H9 (cell line): ENCODE measurements at regions not wholly inside any gene's neighbourhood (a gene's known extent, or its start where the extent isn't known, plus 50 kb on each side); places are given as distances from the start of the nearest gene placed in this dataset.

Source experiments
- DNase-seq: peaks from one replicate; pipeline ENCODE4 v3.0.0-alpha.2; 2017
- H2AFZ ChIP-seq: one replicate; pipeline ENCODE4 v1.6.1; 2013; ENCODE audit warnings: mild to moderate bottlenecking, low read length, control low read depth, moderate library complexity
- H2AK5ac ChIP-seq: 2 replicates; pipeline ENCODE4 v1.6.1; 2013; ENCODE audit warnings: low read length, control low read depth, mixed read lengths; ENCODE audit not compliant: insufficient read length
- H2BK120ac ChIP-seq: one replicate; pipeline ENCODE4 v1.6.1; 2013; ENCODE audit warnings: low read depth, mild to moderate bottlenecking, low read length, control low read depth, inconsistent platforms; ENCODE audit not compliant: poor library complexity, severe bottlenecking
- H2BK12ac ChIP-seq: 2 replicates; pipeline ENCODE4 v1.6.1; 2013; ENCODE audit warnings: low read length, control low read depth, mixed read lengths, low read depth; ENCODE audit not compliant: insufficient read length
- H2BK15ac ChIP-seq: 2 replicates; pipeline ENCODE4 v1.6.1; 2013; ENCODE audit warnings: low read depth, low read length, control low read depth
- H2BK20ac ChIP-seq: one replicate; pipeline ENCODE4 v1.6.1; 2013; ENCODE audit warnings: low read depth, mild to moderate bottlenecking, low read length, control low read depth, inconsistent platforms; ENCODE audit not compliant: poor library complexity, severe bottlenecking
- H2BK5ac ChIP-seq: 2 replicates; pipeline ENCODE4 v1.6.1; 2013; ENCODE audit warnings: low read length, control low read depth, mixed read lengths; ENCODE audit not compliant: insufficient read length
- H3K14ac ChIP-seq: 2 replicates; pipeline ENCODE4 v1.6.1; 2013; ENCODE audit warnings: low read length, control low read depth; ENCODE audit not compliant: insufficient read depth
- H3K18ac ChIP-seq: 2 replicates; pipeline ENCODE4 v1.6.1; 2013; ENCODE audit warnings: low read depth, mild to moderate bottlenecking, mixed read lengths, low read length, control low read depth; ENCODE audit not compliant: insufficient read length
- H3K23ac ChIP-seq: 2 replicates; pipeline ENCODE4 v1.6.1; 2013; ENCODE audit warnings: low read length, control low read depth, mixed read lengths, low read depth; ENCODE audit not compliant: insufficient read length
- H3K23me2 ChIP-seq: 2 replicates; pipeline ENCODE4 v1.6.1; 2013; ENCODE audit warnings: low read depth, mild to moderate bottlenecking, mixed read lengths, low read length, control low read depth; ENCODE audit not compliant: insufficient read length, poor library complexity, severe bottlenecking
- H3K27ac ChIP-seq: 2 replicates; pipeline ENCODE4 v1.5.1; 2013; ENCODE audit warnings: low read length, control low read depth, mixed read lengths, low read depth; ENCODE audit not compliant: insufficient read length
- H3K27me3 ChIP-seq: 2 replicates; pipeline ENCODE4 v1.6.1; 2013; ENCODE audit warnings: low read length, control low read depth, inconsistent platforms; ENCODE audit not compliant: insufficient read depth
- H3K4ac ChIP-seq: 2 replicates; pipeline ENCODE4 v1.6.1; 2013; ENCODE audit warnings: low read depth, mild to moderate bottlenecking, control low read depth, inconsistent platforms, low read length, moderate library complexity
- H3K4me1 ChIP-seq: 2 replicates; pipeline ENCODE4 v1.6.1; 2013; ENCODE audit warnings: low read length, control low read depth, inconsistent platforms; ENCODE audit not compliant: insufficient read depth
- H3K4me2 ChIP-seq: 2 replicates; pipeline ENCODE4 v1.6.1; 2013; ENCODE audit warnings: low read length, control low read depth, mixed read lengths; ENCODE audit not compliant: insufficient read length, insufficient read depth
- H3K56ac ChIP-seq: 2 replicates; pipeline ENCODE4 v1.6.1; 2013; ENCODE audit warnings: low read depth, mild to moderate bottlenecking, mixed read lengths, low read length, control low read depth; ENCODE audit not compliant: insufficient read length
- H3K79me1 ChIP-seq: 2 replicates; pipeline ENCODE4 v1.6.1; 2013; ENCODE audit warnings: low read depth, mild to moderate bottlenecking, moderate library complexity, low read length, control low read depth, inconsistent platforms; ENCODE audit not compliant: insufficient read depth, poor library complexity, severe bottlenecking
- H3K79me2 ChIP-seq: 2 replicates; pipeline ENCODE4 v1.6.1; 2013; ENCODE audit warnings: low read length, control low read depth, inconsistent platforms; ENCODE audit not compliant: insufficient read depth
- H3K9ac ChIP-seq: 2 replicates; pipeline ENCODE4 v1.6.1; 2013; ENCODE audit warnings: low read length, control low read depth, mixed read lengths; ENCODE audit not compliant: insufficient read length; ENCODE audit errors: extremely low read depth
- H3K9me3 ChIP-seq: one replicate; pipeline ENCODE4 v1.6.1; 2013; ENCODE audit warnings: low read depth, low read length, inconsistent platforms; ENCODE audit not compliant: control insufficient read depth
- H3T11ph ChIP-seq: one replicate; pipeline ENCODE4 v1.6.1; 2013; ENCODE audit warnings: mild to moderate bottlenecking, low read length, control low read depth, inconsistent platforms
- H4K20me1 ChIP-seq: one replicate; pipeline ENCODE4 v1.6.1; 2013; ENCODE audit not compliant: control insufficient read depth, insufficient read length, insufficient read depth
- H4K5ac ChIP-seq: 2 replicates; pipeline ENCODE4 v1.6.1; 2013; ENCODE audit warnings: low read depth, mild to moderate bottlenecking, mixed read lengths, low read length, control low read depth; ENCODE audit not compliant: insufficient read length
- H4K8ac ChIP-seq: replicated peaks from 2 replicates; pipeline ENCODE4 v1.6.1; 2013; ENCODE audit warnings: low read length, control low read depth, mixed read lengths, low read depth; ENCODE audit not compliant: insufficient read length
- H4K91ac ChIP-seq: 2 replicates; pipeline ENCODE4 v1.6.1; 2013; ENCODE audit warnings: low read depth, mild to moderate bottlenecking, moderate library complexity, mixed read lengths, low read length, control low read depth; ENCODE audit not compliant: insufficient read length
- H3K27ac Mint-ChIP-seq, 3 experiments: 2 replicates in 2 of 3; 3 replicates in 1 of 3; pipeline ENCODE4 v1.8.0; 2020 to 2021; ENCODE audit warnings: mixed read lengths in 3 of 3, mild to moderate bottlenecking in 1 of 3, moderate library complexity in 1 of 3
- H3K27me3 Mint-ChIP-seq: 2 replicates; pipeline ENCODE4 v1.8.0; 2021; ENCODE audit warnings: low read depth, mild to moderate bottlenecking, moderate library complexity, mixed read lengths
- H3K36me3 Mint-ChIP-seq, 3 experiments: 2 replicates in 2 of 3; 3 replicates in 1 of 3; pipeline ENCODE4 v1.8.0; 2020 to 2021; ENCODE audit warnings: low read depth in 3 of 3, mixed read lengths in 3 of 3; ENCODE audit not compliant: insufficient read depth in 1 of 3
- H3K4me1 Mint-ChIP-seq, 2 experiments: 2 replicates each; pipeline ENCODE4 v1.8.0; 2020; ENCODE audit warnings: mixed read lengths in 2 of 2
- H3K4me3 Mint-ChIP-seq, 2 experiments: 2 replicates in 1 of 2; 3 replicates in 1 of 2; pipeline ENCODE4 v1.8.0; 2020 to 2021; ENCODE audit warnings: mild to moderate bottlenecking in 2 of 2, mixed read lengths in 2 of 2, moderate library complexity in 1 of 2
- H3K9me3 Mint-ChIP-seq, 2 experiments: 2 replicates in 1 of 2; 3 replicates in 1 of 2; pipeline ENCODE4 v1.8.0; 2020; ENCODE audit warnings: mild to moderate bottlenecking in 2 of 2, mixed read lengths in 2 of 2, moderate library complexity in 1 of 2
- WGBS: extraction: QIAGEN DNeasy Blood & Tissue Kit; methylation state at CpG from one replicate; pipeline ENCODE4 v1.1.7; 2013; ENCODE audit warnings: missing lambda C conversion rate, low lambda C conversion rate, mixed read lengths; ENCODE audit not compliant: insufficient read length; ENCODE audit errors: extremely low coverage; 5-methylcytosine and 5-hydroxymethylcytosine counted together
- TF ChIP-seq, protein P1 (sequence below): fragments of 200-600 bp; sonication (generic); conservative IDR thresholded peaks from 3 replicates; pipeline ENCODE4 v1.8.0; 2021; ENCODE audit warnings: antibody characterized with exemption, mild to moderate bottlenecking

DNA sequence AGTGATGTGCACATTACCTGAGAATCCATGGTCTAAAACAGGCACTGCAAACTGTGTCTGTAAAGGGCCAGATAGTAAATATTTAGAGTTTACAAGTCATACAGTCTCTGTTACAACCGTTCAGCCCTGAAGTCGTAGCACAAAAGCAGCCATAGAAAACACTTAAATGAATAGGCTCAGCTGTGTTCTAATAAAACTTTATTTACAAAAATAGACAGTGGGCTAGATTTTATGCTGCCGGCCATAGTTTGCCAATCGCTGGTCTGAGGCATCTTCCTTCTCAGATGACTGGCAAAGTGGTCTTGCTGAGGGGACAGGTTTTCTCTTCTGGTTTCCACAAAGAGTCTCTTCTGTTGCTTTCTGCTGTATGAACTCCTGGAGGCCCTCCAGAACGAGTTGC lies 121.7 kb downstream of the EMX2 start:
- no CpG with 5 or more reads among the region's 5 CpGs for WGBS
- TF ChIP-seq, protein P1, sequence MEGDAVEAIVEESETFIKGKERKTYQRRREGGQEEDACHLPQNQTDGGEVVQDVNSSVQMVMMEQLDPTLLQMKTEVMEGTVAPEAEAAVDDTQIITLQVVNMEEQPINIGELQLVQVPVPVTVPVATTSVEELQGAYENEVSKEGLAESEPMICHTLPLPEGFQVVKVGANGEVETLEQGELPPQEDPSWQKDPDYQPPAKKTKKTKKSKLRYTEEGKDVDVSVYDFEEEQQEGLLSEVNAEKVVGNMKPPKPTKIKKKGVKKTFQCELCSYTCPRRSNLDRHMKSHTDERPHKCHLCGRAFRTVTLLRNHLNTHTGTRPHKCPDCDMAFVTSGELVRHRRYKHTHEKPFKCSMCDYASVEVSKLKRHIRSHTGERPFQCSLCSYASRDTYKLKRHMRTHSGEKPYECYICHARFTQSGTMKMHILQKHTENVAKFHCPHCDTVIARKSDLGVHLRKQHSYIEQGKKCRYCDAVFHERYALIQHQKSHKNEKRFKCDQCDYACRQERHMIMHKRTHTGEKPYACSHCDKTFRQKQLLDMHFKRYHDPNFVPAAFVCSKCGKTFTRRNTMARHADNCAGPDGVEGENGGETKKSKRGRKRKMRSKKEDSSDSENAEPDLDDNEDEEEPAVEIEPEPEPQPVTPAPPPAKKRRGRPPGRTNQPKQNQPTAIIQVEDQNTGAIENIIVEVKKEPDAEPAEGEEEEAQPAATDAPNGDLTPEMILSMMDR: no peak

More for the DNA sequence above, 121.7 kb downstream of the EMX2 start:
- no peak for DNase-seq
- H4K91ac ChIP-seq: no peak overlapping the region
- H3K36me3 Mint-ChIP-seq: no peaks in the 10 kb centered on the region
- H3T11ph ChIP-seq: no peak overlapping the region
- H3K4ac ChIP-seq: no peak overlapping the region
- H4K20me1 ChIP-seq: no peaks in the 10 kb centered on the region
- H2BK15ac ChIP-seq: no peak overlapping the region
- no peak overlapping the region for H2BK120ac ChIP-seq
- no peaks in the 10 kb centered on the region for H3K79me1 ChIP-seq
- no peak overlapping the region for H2BK12ac ChIP-seq
- no peaks in the 10 kb centered on the region for H3K9me3 Mint-ChIP-seq
- H3K4me2 ChIP-seq: no peak overlapping the region
- H3K4me1 ChIP-seq: no peaks in the 10 kb centered on the region
- H3K4me3 Mint-ChIP-seq: no peak overlapping the region
- no peak overlapping the region for H3K23ac ChIP-seq
- H3K27ac ChIP-seq: no peak overlapping the region
- H3K4me1 Mint-ChIP-seq: no peaks in the 10 kb centered on the region
- peaks cover 5% of the 10 kb centered on the region for H3K27me3 Mint-ChIP-seq
- no peaks in the 10 kb centered on the region for H3K9me3 ChIP-seq
- H3K9ac ChIP-seq: no peak overlapping the region
- H3K14ac ChIP-seq: no peak overlapping the region
- no peaks in the 10 kb centered on the region for H3K27me3 ChIP-seq
- H2BK5ac ChIP-seq: no peak overlapping the region
- no peak overlapping the region for H2AFZ ChIP-seq
- no peak overlapping the region for H2BK20ac ChIP-seq
- H4K8ac ChIP-seq: no peak overlapping the region
- no peak overlapping the region for H3K27ac Mint-ChIP-seq
- no peaks in the 10 kb centered on the region for H3K79me2 ChIP-seq
- H3K23me2 ChIP-seq: no peaks in the 10 kb centered on the region
- no peak overlapping the region for H3K56ac ChIP-seq
- H3K18ac ChIP-seq: no peak overlapping the region
- no peak overlapping the region for H2AK5ac ChIP-seq
- H4K5ac ChIP-seq: no peak overlapping the region
